Ovary (tissue), 7 donors: ENCODE measurements at regions not wholly inside any gene's neighbourhood (a gene's known extent, or its start where the extent isn't known, plus 50 kb on each side); places are given as distances from the start of the nearest gene placed in this dataset.

Experiments
- DNase-seq, 5 donors: peaks; one replicate each; pipeline ENCODE4 v3.0.0-alpha.2; 2019 to 2020
- H3K27ac ChIP-seq, 2 donors: fragments of 200-600 bp; one replicate each; pipeline versions ENCODE4 v1.5.1 to v1.8.0; 2019 to 2022
- H3K27me3 ChIP-seq: fragments of 200-600 bp; one replicate; pipeline ENCODE4 v1.8.0; 2022
- H3K36me3 ChIP-seq: fragments of 200-600 bp; sonication (generic); one replicate; pipeline ENCODE4 v1.5.1; 2019
- H3K4me1 ChIP-seq: one replicate; pipeline ENCODE4 v1.8.1; 2013; ENCODE audit warnings: mild to moderate bottlenecking, moderate library complexity; ENCODE audit not compliant: insufficient read depth
- H3K4me3 ChIP-seq: fragments of 200-600 bp; sonication (generic); one replicate; pipeline ENCODE4 v1.5.1; 2017
- H3K9me3 ChIP-seq, 2 donors: fragments of 200-600 bp in 1 of 2; sonication (generic) in 1 of 2; one replicate each; pipeline versions ENCODE4 v1.5.1 to v1.8.1; 2013 to 2019; ENCODE audit warnings: mild to moderate bottlenecking in 1 of 2, moderate library complexity in 1 of 2
- CTCF ChIP-seq, 3 donors: fragments of 450-650 bp in 2 of 3; fragments of 200-600 bp in 1 of 3; IDR thresholded peaks; one replicate each; pipeline versions ENCODE4 v1.5.1 to v1.8.0; 2016 to 2022; ENCODE audit warnings: antibody characterized with exemption in 3 of 3, mild to moderate bottlenecking in 1 of 3
- EP300 ChIP-seq: sonication (generic); formaldehyde crosslinking; IDR thresholded peaks from one replicate; pipeline ENCODE4 v1.6.1; 2017; ENCODE audit warnings: antibody characterized with exemption
- POLR2A ChIP-seq: fragments of 450-650 bp; IDR thresholded peaks from one replicate; pipeline ENCODE4 v1.6.1; 2017; ENCODE audit warnings: antibody characterized with exemption, mild to moderate bottlenecking, moderate library complexity
- WGBS, 3 donors: extraction: QIAGEN DNeasy Blood & Tissue Kit in 1 of 3; methylation state at CpG; one replicate each; pipeline versions ENCODE4 v1.1.5 to v1.1.7; 2013 to 2017; 5-methylcytosine and 5-hydroxymethylcytosine counted together
- intact Hi-C, 4 donors: fragments of 100-400 bp; cut with DNase I; formaldehyde crosslinking; loops; one replicate each; pipeline versions ENCODE4 v1.11.0 to v1.15.1; 2022 to 2023
- donor health status: DM: no; HTN: no; CAD: no; lungs with moderate emphysema.
- donor health status: DM: no; HTN: no; CAD: no.
- donor health status: Bipolar disorder and iron deficiency.
- donor health status: DM: no; HTN: no; CAD: no.
- donor health status: DM: yes; HTN: yes; CAD: no.

GRCh38 chr13:34246511-34246910 is 428.6 kb downstream of the RFC3 start:
- H3K27me3 ChIP-seq = no peaks in the 10 kb centered on the region
- no peaks in the 10 kb centered on the region for H3K9me3 ChIP-seq
- H3K4me1 ChIP-seq = no peaks in the 10 kb centered on the region
- H3K36me3 ChIP-seq = no peaks in the 10 kb centered on the region
- intact Hi-C loops = no loop called here
- no peak overlapping the region for H3K27ac ChIP-seq
- DNase-seq = no peak
- H3K4me3 ChIP-seq = no peak overlapping the region
- WGBS, 3 donors = 91 to 94% (median 92%) methylated on average over 2 of the region's 2 CpGs
- TF ChIP-seq EP300 (no peak), POLR2A (no peak), CTCF (IDR thresholded peaks at IDR 0.05) (no peak)

DNA sequence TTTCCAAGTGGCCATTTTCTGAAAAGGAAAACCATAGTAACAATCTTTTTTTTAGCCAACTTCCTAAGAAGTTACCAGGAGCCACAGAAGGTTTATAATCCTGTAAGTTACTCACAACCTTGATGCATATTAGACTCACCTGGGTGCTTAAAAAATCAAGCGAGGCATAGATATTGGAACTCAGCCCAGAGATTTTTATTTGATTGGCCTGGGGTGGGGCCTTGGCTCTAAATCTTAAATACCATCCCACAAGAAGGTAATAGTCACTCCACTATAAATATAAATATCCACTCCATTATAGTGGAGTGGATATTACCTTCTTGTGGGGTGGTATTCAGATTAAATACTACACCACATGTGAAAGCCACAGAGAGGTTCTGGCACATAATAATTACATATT is 429.6 kb downstream of the RFC3 start:
- no peaks in the 10 kb centered on the region for H3K4me1 ChIP-seq
- WGBS, 3 donors = 59 to 75% (median 61%) methylated on average over 1 of the region's 1 CpG
- no peaks in the 10 kb centered on the region for H3K27me3 ChIP-seq
- H3K9me3 ChIP-seq = no peaks in the 10 kb centered on the region
- no peak overlapping the region for H3K27ac ChIP-seq
- no peak for DNase-seq
- intact Hi-C loops = no loop called here
- TF ChIP-seq EP300 (no peak), CTCF (IDR thresholded peaks at IDR 0.05) (no peak), POLR2A (no peak)
- no peaks in the 10 kb centered on the region for H3K36me3 ChIP-seq
- no peak overlapping the region for H3K4me3 ChIP-seq

GRCh38 chr13:34249546-34250039 is 431.6 kb downstream of the RFC3 start:
- H3K27me3 ChIP-seq = no peaks in the 10 kb centered on the region
- intact Hi-C loops = no loop called here
- no peak overlapping the region for H3K4me3 ChIP-seq
- H3K9me3 ChIP-seq = no peaks in the 10 kb centered on the region
- DNase-seq = no peak
- no peak for TF ChIP-seq EP300
- H3K4me1 ChIP-seq = no peaks in the 10 kb centered on the region
- 79 to 88% (median 82%) methylated on average over 3 of the region's 3 CpGs for WGBS, 3 donors
- no peak overlapping the region for H3K27ac ChIP-seq
- no peaks in the 10 kb centered on the region for H3K36me3 ChIP-seq

GRCh38 chr13:34250151-34250670 is 432.3 kb downstream of the RFC3 start:
- H3K4me1 ChIP-seq = no peaks in the 10 kb centered on the region
- TF ChIP-seq EP300 (no peak), POLR2A (no peak), CTCF (IDR thresholded peaks at IDR 0.05) (no peak)
- H3K9me3 ChIP-seq = no peaks in the 10 kb centered on the region
- intact Hi-C loops = no loop called here
- no peaks in the 10 kb centered on the region for H3K27me3 ChIP-seq
- DNase-seq = no peak
- WGBS, 3 donors = 69 to 80% (median 80%) methylated on average over 3 of the region's 3 CpGs
- H3K36me3 ChIP-seq = no peaks in the 10 kb centered on the region
- H3K4me3 ChIP-seq = no peak overlapping the region
- H3K27ac ChIP-seq = no peak overlapping the region

GRCh38 chr13:34254366-34254765 is 436.4 kb downstream of the RFC3 start:
- intact Hi-C loops = no loop called here
- Histone ChIP-seq H3K9me3 (no peaks in the 10 kb centered on the region), H3K4me3 (no peak overlapping the region), H3K27me3 (no peaks in the 10 kb centered on the region), H3K27ac (no peak overlapping the region), H3K36me3 (no peaks in the 10 kb centered on the region), H3K4me1 (no peaks in the 10 kb centered on the region)
- no peak for DNase-seq
- TF ChIP-seq EP300 (no peak), CTCF (IDR thresholded peaks at IDR 0.05) (no peak), POLR2A (no peak)
